ENCODE measurements at regions not wholly inside any gene's neighbourhood (a gene's known extent, or its start where the extent isn't known, plus 50 kb on each side); places are given as distances from the start of the nearest gene placed in this dataset.
A peak's percentile ranks its signal among the peaks of the same experiment; 100 is the strongest.

DNA sequence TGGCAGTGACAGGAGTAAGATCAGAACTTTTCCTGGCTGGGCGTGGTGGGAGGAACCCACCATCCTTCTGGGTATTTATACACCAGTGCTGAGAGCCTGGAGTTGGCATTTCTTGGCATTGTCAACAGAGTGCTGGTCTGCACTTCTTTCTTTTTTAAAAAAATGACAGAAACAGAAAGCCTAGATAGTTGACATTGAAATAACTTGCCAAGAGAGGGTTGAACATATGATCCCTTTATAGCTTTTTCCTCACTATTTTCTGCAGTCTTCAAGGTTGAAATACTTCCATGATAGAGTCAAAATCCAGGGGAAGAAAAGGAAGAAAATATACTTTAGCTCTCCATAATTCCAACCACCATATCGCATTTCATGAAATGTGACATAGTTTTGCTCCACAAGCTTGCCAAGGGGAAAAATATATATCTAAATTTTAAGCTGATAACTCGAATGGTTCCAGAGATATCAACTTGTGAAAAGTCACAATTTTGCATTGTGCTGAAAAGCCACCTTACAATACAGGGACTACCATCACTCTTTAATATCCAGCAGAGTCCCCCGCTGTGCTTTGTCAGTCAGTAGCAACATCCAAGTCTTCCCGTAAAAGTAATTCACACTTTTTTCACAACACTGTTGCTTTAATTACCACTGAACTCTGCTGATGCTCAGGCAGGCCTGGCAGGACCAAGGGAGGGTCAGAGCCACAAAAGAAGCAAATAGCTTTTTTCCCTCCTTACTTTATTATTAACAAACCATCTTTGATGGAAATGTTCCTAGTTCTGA lies 764.9 kb upstream of the FANCL start:
- no peak overlapping the region for H3K9ac ChIP-seq
- H3K27ac ChIP-seq, result no peak overlapping the region
- H3K9me3 ChIP-seq (replicated peaks in 1 of 11), result no peaks in the 10 kb centered on the region; a peak in 1 of 22 replicates
- no peaks in the 10 kb centered on the region for H3K27me3 ChIP-seq
- TF ChIP-seq Cebpa-rat (IDR thresholded peaks at IDR 0.05), result no peak
- H3K36me3 ChIP-seq, result no peaks in the 10 kb centered on the region
- H3K4me3 ChIP-seq, result no peak overlapping the region
- H3K4me2 ChIP-seq, result no peak overlapping the region
- H3K4me1 ChIP-seq, result peaks cover 2 to 14% (median 9%) of the 10 kb centered on the region in 10 experiments; a peak in 17 of 20 replicates
- no peaks in the 10 kb centered on the region for H4K20me1 ChIP-seq

DNA sequence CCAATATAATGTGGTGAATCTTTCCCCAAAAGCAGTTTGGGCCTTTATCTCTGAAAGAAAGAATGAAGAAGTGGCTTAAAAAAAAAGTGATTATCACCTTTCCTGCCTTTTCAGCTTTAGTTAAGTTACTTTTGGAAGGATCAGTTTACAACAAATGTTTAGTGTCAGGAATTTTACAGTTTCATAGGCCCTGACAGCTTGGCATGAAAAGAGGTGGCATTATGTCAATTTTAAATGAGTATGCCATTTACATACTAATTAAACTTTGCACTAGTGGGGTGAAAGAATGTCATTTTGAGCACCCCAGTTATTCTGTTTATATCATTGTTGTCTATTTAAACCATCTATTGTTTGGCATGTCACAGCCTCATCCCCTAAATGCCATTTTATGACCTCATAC lies 763.5 kb upstream of the FANCL start:
- no peak for TF ChIP-seq Cebpa-rat (IDR thresholded peaks at IDR 0.05)
- H3K4me2 ChIP-seq, result no peak overlapping the region

GRCh38 chr2:59000796-59001195 lies 759.7 kb upstream of the FANCL start:
- Histone ChIP-seq H3K4me2 (peak overlapping the region; percentile 5 to 65 (median 37); a peak in 16 of 22 replicates), H4K20me1 (no peaks in the 10 kb centered on the region), H3K36me3 (no peaks in the 10 kb centered on the region), H3K9ac (no peak overlapping the region), H3K4me1 (peaks cover 6 to 12% (median 9%) of the 10 kb centered on the region in 10 experiments; a peak in 18 of 20 replicates), H3K4me3 (no peak overlapping the region), H3K9me3 (replicated peaks in 1 of 11) (no peaks in the 10 kb centered on the region), H3K27ac (no peak overlapping the region), H3K27me3 (no peaks in the 10 kb centered on the region)
- TF ChIP-seq Cebpa-rat (IDR thresholded peaks at IDR 0.05), result no peak

More for the DNA sequence above, 763.5 kb upstream of the FANCL start:
- peaks cover 9 to 21% (median 15%) of the 10 kb centered on the region in 10 experiments; a peak in 19 of 20 replicates for H3K4me1 ChIP-seq
- H3K9ac ChIP-seq, result no peak overlapping the region
- no peaks in the 10 kb centered on the region for H3K27me3 ChIP-seq
- no peaks in the 10 kb centered on the region; a peak in 1 of 22 replicates for H3K9me3 ChIP-seq (replicated peaks in 1 of 11)
- no peaks in the 10 kb centered on the region for H4K20me1 ChIP-seq
- no peak overlapping the region for H3K4me3 ChIP-seq
- no peaks in the 10 kb centered on the region for H3K36me3 ChIP-seq
- H3K27ac ChIP-seq, result no peak overlapping the region

GRCh38 chr2:58992062-58992706 lies 751.1 kb upstream of the FANCL start:
- Histone ChIP-seq H3K9ac (no peak overlapping the region), H3K36me3 (no peaks in the 10 kb centered on the region), H3K4me1 (peaks cover 0 to 4% (median 0%) of the 10 kb centered on the region in 10 experiments; a peak in 2 of 20 replicates), H3K9me3 (replicated peaks in 1 of 11) (no peaks in the 10 kb centered on the region), H3K4me2 (no peak overlapping the region), H4K20me1 (no peaks in the 10 kb centered on the region), H3K27ac (no peak overlapping the region), H3K27me3 (no peaks in the 10 kb centered on the region), H3K4me3 (no peak overlapping the region)
- no peak for TF ChIP-seq Cebpa-rat (IDR thresholded peaks at IDR 0.05)

DNA sequence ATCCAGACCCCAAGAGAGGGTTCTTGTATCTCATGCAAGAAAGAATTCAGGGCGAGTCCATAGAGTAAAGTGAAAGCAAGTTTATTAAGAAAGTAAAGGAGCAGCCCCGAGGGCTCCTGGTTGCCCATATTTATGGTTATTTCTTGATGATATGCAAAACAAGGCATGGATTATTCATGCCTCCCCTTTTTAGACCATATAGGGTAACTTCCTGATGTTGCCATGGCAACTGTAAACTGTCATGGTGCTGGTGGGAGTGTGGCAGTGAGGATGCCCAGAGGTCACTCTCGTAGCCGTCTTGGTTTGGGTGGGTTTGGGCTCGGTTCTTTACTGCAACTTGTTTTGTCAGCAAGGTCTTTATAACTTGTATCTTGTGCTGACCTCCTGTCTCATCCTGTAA lies 750.2 kb upstream of the FANCL start:
- H3K4me1 ChIP-seq, result peaks cover 0 to 3% (median 0%) of the 10 kb centered on the region in 10 experiments; a peak in 2 of 20 replicates
- no peak for TF ChIP-seq Cebpa-rat (IDR thresholded peaks at IDR 0.05)
- H3K9me3 ChIP-seq (replicated peaks in 1 of 11), result no peaks in the 10 kb centered on the region
- H3K27ac ChIP-seq, result no peak overlapping the region
- H3K4me2 ChIP-seq, result no peak overlapping the region
- no peak overlapping the region for H3K9ac ChIP-seq
- H4K20me1 ChIP-seq, result no peaks in the 10 kb centered on the region
- H3K36me3 ChIP-seq, result no peaks in the 10 kb centered on the region
- H3K4me3 ChIP-seq, result no peak overlapping the region
- no peaks in the 10 kb centered on the region for H3K27me3 ChIP-seq

GRCh38 chr2:58985541-58985940 lies 744.4 kb upstream of the FANCL start:
- H3K9me3 ChIP-seq (replicated peaks in 1 of 11), result no peaks in the 10 kb centered on the region
- no peaks in the 10 kb centered on the region for H3K27me3 ChIP-seq
- no peaks in the 10 kb centered on the region for H3K4me1 ChIP-seq
- H3K36me3 ChIP-seq, result no peaks in the 10 kb centered on the region
- H3K9ac ChIP-seq, result no peak overlapping the region
- H3K4me3 ChIP-seq, result no peak overlapping the region
- no peaks in the 10 kb centered on the region for H4K20me1 ChIP-seq
- no peak overlapping the region for H3K27ac ChIP-seq
- H3K4me2 ChIP-seq, result no peak overlapping the region
- TF ChIP-seq Cebpa-rat (IDR thresholded peaks at IDR 0.05), result no peak

- Histone ChIP-seq H3K9ac (no peak overlapping the region), H3K4me2 (no peak overlapping the region)
Observed at GRCh38 chr2:58984731-58985130, 743.6 kb upstream of the FANCL start.

DNA sequence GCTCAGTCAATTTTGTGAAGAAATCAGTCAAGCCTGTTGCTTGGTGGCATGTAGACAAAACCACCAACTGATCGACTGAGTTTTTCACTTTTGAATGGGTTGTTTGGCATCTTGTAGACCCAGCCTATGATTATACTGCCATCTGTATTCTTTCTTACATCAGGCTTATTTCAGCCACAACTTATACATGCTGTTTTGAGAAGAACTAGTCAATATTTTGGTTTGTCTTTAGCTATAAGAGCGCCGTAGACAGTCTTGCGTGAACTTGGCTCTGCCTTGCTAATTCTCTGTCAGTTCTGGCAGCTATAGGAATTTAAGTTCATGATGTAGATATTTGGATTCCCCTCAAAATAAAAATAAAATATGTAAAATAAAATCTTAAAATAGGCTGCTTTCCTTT lies 742.0 kb upstream of the FANCL start:
- no peaks in the 10 kb centered on the region for H3K4me1 ChIP-seq
- no peaks in the 10 kb centered on the region for H3K9me3 ChIP-seq (replicated peaks in 1 of 11)
- H3K27ac ChIP-seq, result no peak overlapping the region
- H3K27me3 ChIP-seq, result no peaks in the 10 kb centered on the region
- TF ChIP-seq Cebpa-rat (IDR thresholded peaks at IDR 0.05), result no peak
- no peaks in the 10 kb centered on the region for H3K36me3 ChIP-seq
- no peaks in the 10 kb centered on the region for H4K20me1 ChIP-seq
- H3K9ac ChIP-seq, result no peak overlapping the region
- no peak overlapping the region for H3K4me3 ChIP-seq
- H3K4me2 ChIP-seq, result no peak overlapping the region

More at GRCh38 chr2:58984731-58985130, 743.6 kb upstream of the FANCL start:
- no peaks in the 10 kb centered on the region for H4K20me1 ChIP-seq
- H3K4me1 ChIP-seq, result no peaks in the 10 kb centered on the region
- no peak overlapping the region for H3K27ac ChIP-seq
- TF ChIP-seq Cebpa-rat (IDR thresholded peaks at IDR 0.05), result no peak
- H3K9me3 ChIP-seq (replicated peaks in 1 of 11), result no peaks in the 10 kb centered on the region
- H3K27me3 ChIP-seq, result no peaks in the 10 kb centered on the region
- H3K4me3 ChIP-seq, result no peak overlapping the region
- no peaks in the 10 kb centered on the region for H3K36me3 ChIP-seq

DNA sequence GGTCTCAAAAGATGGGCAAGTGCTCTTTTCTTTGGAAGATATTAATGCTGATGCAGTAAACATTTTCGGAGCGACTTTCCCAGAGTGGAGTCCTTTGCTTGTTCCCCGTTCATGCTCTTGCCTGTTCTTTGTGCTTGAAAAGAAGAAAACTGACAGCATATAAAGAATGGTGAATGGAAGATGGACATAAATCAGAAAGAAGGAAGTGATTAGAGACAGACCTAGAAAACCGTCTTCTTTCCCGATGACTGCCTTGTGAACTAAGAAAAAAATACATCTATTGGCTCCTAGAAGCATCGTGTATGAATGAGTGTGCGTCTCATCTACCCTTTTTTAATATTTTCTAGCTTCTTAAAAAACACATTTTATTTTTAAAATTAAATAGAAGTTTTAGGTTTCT lies 740.1 kb upstream of the FANCL start:
- no peaks in the 10 kb centered on the region for H4K20me1 ChIP-seq
- no peak overlapping the region for H3K4me3 ChIP-seq
- H3K27me3 ChIP-seq, result no peaks in the 10 kb centered on the region
- H3K4me2 ChIP-seq, result no peak overlapping the region
- H3K4me1 ChIP-seq, result no peaks in the 10 kb centered on the region
- no peaks in the 10 kb centered on the region for H3K36me3 ChIP-seq
- H3K9me3 ChIP-seq (replicated peaks in 1 of 11), result no peaks in the 10 kb centered on the region
- TF ChIP-seq Cebpa-rat (IDR thresholded peaks at IDR 0.05), result no peak
- H3K9ac ChIP-seq, result no peak overlapping the region
- no peak overlapping the region for H3K27ac ChIP-seq
